HG03521 (cell line): ENCODE measurements at regions not wholly inside any gene's neighbourhood (a gene's known extent, or its start where the extent isn't known, plus 50 kb on each side); places are given as distances from the start of the nearest gene placed in this dataset.

ENCODE experiments used
- ATAC-seq: cut with Tn5 transposase; IDR thresholded peaks from one replicate; pipeline ENCODE4 v1.9.1; 2021; ENCODE audit warnings: mild to moderate bottlenecking, moderate library complexity; ENCODE audit not compliant: unreplicated experiment

- ATAC-seq = no peak
Observed at GRCh38 chr22:48963405-48963804, 864.3 kb downstream of the BRD1 start.

GRCh38 chr22:48961705-48962104 is 866.0 kb downstream of the BRD1 start:
- no peak for ATAC-seq

- ATAC-seq = no peak
Observed at GRCh38 chr22:48960980-48961660, 866.6 kb downstream of the BRD1 start.

DNA sequence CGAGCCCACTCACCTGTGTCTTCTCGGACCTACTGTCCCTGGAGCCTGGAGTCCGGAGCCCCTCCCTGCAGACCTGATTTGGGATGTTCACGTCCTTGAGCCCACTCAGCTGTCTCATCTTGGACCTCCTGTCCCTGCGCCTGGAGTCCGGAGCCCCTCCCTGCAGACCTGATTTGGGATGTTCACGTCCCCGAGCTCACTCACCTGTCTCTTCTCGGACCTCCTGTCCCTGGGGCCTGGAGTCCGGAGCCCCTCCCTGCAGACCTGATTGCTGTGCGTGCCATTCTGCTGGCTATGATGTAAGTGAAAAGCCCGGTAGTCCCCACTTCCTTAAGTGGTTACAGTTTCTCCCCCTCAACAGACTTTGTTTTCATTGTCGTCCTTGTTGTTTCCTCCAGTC is 867.1 kb downstream of the BRD1 start:
- no peak for ATAC-seq

DNA sequence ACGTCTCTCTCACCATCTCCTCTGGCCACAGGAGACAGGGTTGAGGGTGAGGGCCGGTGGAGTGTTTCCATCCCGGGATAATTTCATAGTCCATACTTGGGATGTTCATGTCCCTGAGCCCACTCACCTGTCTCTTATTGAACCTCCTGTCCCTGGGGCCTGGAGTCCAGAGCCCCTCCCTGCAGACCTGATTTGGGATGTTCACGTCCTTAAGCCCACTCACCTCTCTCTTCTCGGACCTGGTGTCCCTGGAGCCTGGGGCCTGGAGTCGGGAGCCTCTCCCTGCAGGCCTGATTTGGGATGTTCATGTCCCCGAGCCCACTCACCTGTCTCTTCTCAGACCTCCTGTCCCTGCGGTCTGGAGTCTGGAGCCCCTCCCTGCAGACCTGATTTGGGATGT is 868.2 kb downstream of the BRD1 start:
- ATAC-seq = no peak

GRCh38 chr22:48957987-48958321 is 869.7 kb downstream of the BRD1 start:
- ATAC-seq = no peak

- ATAC-seq = no peak
Observed at GRCh38 chr22:48957311-48957986, 870.2 kb downstream of the BRD1 start.

- ATAC-seq = no peak
Observed at GRCh38 chr22:48955351-48956311, 872.0 kb downstream of the BRD1 start.

DNA sequence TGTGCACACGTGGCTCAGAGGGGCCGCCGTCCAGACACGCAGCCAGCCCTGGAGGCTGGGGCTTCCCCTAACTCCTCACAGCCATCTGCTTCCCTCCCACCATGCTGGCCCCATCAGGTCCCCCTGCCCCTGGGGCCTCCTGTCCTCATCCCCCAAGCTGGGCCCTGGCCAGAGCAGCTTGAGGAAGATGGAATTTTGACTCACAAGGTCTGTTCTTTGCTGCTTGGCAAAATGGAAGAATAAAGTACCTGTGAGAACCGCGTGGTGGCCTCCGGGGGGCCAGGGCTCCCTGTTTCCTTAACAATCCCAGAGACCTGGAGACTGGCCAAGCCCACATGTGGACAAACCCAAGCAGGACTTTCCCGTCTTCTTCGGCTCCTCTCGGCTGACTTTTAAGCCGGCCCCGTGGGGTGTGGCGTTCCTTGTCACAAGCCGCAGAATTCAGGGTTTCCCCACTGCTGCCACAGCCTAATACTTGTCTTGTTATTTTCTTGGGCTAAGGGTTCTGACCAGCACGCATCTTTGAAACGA is 872.8 kb downstream of the BRD1 start:
- no peak for ATAC-seq

DNA sequence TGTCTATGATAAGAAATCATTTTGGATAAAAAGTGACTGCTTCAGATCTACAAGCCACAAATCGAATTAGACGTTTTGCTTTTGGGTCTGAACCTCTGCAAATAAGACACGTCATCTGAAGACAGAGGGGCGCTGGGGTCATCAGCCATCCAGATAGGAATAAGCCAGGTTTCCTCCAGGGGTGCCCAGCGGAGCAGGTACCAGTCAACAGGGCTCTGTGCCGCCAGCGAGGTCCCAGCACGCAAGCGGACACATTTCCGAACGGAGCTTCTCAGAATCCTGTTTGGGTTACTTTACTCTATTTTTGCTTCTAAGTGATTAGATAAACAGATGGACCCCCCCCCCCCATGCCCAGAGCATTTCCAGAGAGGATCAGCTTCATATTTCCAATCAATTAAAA is 873.8 kb downstream of the BRD1 start:
- no peak for ATAC-seq

DNA sequence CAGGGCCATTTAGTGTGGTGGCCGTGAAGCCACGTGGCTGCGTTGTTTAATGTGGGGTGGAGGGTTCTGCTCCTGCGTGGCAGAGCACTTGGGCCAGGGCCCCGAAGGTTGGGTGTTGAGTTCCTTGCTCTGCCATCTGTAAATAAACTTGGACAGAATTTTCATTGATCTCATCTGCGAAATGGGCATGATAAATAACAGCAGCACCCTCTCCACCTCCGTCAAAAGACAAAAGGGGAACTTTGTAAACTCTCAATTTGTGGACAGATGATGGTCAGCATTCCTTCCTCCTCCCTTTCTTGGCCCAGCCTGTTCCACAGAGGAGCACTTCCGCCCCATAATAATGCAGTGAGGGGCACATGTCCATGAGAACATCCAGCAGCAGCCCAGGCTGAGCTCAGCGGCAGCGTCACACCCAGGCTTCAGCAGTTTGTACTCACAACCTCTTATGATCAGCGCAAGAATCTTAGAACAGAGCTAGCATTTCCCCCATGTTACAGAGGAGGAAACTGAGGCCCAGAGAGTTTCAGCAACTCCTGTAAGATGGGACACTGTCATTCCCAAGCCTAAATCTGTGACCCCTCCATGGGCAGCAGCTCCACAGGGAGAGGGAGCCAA is 874.5 kb downstream of the BRD1 start:
- ATAC-seq = no peak

- no peak for ATAC-seq
Observed at GRCh38 chr22:48952256-48953102, 875.2 kb downstream of the BRD1 start.

DNA sequence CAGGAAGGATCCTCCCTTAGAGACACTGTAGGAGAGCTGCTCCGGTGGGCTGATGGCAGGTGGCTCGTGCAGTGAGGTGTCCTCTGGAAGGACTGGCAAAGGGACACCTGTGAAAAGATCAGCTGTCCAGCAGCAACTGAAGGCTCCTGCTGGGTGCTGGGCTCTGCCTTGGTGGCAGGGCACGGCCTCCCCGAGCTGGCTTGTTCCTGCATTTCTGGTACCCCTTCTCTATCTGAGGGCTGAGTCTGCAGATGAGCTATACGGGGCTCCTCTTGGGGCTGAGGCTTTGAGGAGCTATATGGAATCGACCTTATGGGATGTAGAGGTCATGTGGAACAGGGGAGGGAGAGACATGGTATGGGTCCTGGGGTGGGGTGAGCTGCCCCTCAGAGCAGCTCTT is 875.8 kb downstream of the BRD1 start:
- no peak for ATAC-seq

DNA sequence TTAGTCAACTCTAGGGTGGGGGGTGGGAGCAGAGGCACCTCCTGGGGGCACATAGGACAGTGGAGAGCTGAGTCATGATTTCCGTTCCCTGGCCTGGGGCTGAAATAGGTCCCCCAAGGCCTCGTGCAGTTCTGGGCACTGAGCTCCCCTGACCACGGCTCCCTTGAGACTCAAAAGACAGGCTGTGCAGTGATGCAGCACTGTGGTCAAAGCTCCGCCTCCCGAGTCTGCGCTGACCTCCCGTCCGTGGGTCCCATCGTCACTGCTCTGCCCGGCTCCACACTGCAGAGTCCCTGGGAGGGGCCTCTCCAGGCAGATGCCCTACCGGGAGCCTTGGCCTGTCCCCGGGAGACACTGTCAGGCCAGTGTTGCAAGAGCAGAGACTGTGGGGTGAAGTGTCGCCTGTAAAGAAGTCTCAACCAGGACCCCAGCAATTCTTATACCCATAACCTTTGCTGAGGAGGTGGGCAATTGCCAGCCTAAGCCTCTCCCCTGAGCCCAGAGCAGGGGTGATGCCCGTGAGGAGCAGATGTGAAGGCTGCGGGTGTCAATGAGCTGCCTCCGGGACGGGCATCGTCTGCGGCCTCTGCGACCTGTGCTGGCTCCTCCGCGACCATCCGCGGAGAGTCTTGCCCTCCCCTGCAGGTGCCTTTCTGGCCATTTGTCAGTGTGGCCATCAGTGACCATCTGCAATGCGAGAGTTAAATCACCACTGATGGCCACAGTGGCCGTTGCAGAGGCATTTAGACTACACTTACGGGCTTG is 877.3 kb downstream of the BRD1 start:
- no peak for ATAC-seq

DNA sequence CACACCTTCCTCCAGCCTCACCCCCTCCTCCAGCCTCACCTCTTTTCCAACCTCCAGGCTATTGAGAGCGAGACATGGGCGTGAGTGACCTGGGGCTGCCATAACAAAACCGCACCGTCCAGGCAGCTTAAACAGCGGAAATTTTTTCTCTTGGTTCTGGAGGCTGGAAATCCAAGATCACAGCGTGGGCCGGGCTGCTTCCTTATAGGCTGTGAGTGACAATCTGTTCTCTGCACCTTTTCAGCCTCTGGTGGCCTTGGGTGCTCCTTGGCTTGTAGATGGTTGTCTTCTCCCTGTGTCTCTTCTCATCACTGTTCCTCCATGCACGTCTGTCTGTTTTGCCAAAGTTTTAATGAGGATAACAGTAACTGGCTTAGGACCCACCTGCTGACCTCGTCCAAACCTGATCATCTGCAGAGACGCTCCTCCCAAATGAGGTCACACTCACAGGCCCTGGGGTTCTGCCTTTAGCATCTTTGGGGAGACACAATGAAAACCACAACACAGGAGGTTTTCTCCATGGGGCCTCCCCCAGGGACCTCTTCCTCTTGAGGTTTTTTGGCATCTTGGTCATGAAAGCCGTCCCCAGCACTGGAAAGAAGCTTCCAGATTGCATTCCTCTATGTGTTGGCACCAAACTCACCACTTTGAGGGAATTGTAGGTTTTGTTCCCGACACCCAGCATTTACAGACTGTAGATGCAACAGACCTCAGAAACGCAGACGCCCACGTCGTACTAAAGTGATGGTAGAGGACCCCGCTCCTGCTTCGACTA is 878.1 kb downstream of the BRD1 start:
- ATAC-seq = no peak

DNA sequence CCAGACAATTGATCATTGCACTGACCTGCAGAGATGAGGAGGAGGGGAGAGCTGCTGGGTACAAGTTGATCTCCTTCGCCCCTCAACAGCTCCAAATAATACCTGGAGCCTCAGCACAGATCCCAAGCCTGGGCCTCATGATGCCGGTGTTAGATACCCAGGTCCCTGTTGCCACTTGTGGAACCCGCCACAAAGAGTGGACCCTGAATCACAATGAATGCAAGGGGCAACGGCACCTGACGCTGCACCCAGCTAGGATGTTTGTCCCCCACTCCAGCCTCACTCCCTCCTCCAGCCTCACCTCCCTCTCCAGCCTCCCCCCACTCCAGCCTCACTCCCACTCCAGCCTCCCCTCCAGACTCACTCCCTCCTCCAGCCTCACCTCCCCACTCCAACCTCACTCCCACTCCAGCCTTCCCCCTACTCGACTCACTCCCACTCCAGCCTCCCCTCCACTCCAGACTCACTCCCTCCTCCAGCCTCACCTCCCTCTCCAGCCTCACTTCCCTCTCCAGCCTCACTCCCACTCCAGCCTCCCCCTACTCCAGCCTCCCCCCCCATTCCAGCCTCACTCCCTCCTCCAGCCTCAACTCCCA is 879.0 kb downstream of the BRD1 start:
- ATAC-seq = no peak

DNA sequence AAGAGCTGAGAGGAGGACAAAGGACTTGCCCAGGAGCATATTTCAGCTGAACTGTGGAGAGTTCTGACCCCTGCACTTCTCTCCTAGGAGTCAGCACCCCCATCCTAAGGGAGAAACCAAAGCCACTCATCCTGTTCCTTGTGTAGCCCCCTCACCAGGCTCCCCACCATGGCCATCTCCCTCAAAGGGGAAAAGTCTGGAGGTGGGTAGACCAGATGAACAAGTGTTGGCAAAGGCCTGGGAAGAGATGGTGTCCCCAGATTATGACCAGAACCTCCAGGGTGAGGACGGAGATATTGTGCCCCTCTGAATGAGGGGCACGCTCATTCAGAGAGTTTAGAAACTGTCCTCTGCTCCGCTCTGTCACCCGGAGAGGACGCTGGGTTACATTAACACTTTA is 880.0 kb downstream of the BRD1 start:
- ATAC-seq = no peak
